NCI-H2227 treated with DMSO at 0.1 percent for 48 hours (cell line): ENCODE measurements at regions not wholly inside any gene's neighbourhood (a gene's known extent, or its start where the extent isn't known, plus 50 kb on each side); places are given as distances from the start of the nearest gene placed in this dataset.
"Not testable (repeated sequence)": the region's sequence is repeated elsewhere in the genome, so short reads cannot be mapped to it uniquely, and the experiment has no call there.

Source experiments
- DNase-seq: peaks from one replicate; lab custom pipeline; 2025; lab: John Stamatoyannopoulos, UW

DNA sequence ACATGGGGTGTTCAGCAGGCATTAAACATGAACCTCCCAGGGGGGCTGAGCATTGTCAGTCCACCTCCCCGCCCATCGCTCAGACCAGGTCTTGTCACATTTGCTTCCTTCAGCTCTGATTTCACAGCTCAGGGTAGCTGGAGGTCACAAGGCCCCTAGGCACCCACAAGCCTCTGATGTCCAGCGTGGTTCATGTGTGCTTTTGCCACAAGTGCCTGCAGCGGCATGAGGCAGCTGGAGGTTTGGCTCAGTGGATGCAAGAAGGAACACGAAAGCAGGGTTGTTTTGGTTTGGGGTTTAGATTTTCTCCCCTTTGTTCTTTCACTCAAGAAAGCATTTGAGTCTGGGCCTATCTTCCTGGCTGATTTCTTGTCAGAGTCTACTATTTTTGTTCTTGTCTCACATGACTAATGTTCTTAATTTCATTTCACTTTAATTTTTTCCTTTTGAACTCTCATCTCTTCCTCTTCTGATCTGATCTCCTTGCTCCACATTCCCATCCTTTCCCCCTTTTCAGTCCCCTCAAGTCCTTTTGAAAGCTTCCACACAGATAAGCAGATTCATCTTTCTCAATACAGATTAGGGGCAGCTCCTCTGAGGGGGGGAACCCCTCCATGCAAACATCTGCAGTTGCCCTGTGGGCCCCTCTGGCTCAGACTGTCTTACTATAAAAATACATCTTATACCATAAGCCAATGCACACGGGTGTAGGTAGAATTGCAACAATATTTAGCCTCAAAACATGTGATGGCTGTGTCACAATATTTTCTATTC, 68.1 kb upstream of the CEP85L start:
- DNase-seq, result no peak

DNA sequence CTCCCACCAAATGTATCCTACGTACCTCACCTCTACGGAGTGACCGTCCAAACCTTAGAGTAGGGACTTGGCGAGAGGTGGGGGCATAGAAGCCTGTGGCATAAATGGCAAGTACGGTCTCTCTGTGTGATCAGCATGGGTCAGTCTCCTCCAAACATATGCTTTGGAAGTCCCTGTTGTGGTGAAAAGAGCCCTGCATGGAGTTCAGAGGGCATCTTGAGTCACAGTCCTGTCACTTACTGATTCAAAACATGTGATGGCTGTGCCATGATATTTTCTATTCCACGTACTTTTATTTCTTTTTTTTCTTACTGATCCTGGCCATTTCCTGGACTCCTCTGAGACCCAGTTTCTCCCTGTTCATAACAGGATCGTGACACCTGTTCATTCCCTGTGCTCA, 67.5 kb upstream of the CEP85L start:
- DNase-seq, result no peak

DNA sequence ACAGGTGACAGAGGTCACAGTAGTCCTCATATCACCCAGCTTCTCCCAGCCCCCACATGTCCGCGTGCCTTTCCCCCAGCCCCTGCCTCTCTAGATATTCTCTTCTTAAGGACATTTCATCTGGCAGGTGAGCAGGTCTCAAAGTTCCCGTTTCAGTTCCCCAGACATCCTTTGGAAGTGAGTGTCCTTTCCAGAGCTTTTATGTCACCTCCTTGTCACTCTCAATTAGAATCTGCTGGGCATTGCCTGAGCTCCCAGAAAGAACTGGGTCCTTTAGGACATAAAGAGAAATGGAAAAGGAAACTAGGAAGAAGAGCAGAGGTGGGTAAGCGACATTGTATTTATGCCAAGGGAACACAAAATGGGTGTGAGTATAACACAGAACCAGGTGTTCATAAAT, 66.9 kb upstream of the CEP85L start:
- no peak for DNase-seq

DNA sequence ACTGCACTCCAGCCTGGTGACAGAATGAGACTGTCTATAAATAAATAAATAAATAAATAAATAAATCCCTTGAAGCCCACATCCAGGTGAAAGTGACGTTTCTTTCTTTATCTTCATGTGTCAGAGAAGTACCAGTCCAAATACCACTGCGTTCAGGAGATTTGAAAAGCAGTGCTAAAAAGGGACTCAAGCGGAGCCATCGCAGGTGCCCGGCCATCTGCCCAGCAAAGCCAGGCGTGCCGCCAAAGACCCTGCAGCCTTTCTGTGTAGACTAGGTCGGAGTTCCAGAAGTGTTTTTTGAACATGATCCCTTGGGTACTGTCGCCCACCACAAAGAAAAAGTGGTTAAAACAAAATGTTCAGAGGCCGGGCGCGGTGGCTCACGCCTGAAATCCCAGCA, 65.7 kb upstream of the CEP85L start:
- no peak for DNase-seq

DNA sequence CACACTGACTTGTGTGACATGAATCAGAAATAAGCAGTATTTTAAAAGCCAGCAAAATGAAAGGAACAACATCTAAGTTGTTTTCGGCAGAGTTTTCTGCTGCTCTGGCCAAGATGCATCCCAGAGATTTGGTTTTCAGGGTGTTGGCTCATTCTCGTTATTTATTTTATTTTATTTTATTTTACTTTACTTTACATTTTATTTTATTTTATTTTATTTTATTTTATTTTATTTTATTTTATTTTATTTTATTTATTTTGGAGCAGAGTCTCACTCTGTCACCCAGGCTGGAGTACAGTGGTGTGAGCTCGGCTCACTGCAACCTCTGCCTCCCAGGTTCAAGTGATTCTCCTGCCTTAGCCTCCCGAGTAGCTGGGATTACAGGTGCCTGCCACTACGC, 64.5 kb upstream of the CEP85L start:
- not testable (repeated sequence) for DNase-seq

- DNase-seq, result no peak
Observed at GRCh38 chr6:118715376-118715775, 64.0 kb upstream of the CEP85L start.

- no peak for DNase-seq
Observed at GRCh38 chr6:118714756-118715155, 63.4 kb upstream of the CEP85L start.

- DNase-seq, result no peak
Observed at GRCh38 chr6:118712969-118713368, 61.6 kb upstream of the CEP85L start.

DNA sequence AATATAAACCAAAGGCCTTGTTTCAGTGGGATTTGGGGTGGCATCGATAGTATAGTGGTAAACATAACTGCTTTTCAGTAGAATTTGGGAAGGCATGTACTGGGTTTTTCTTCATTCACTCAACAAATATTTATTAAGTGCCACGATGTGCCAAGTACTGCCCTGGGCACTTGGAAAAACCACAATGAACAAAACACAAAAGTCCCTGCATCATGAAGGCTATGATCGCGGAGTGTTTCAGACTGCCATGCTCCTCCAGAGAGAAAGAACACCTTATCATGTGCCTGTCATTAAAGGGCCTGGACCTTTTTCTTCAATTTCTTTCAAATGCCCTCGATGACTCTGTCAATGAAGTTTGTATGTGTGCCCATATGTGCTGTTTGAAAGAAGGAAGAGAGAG, 59.2 kb upstream of the CEP85L start:
- DNase-seq, result no peak

GRCh38 chr6:118709859-118710350, 58.5 kb upstream of the CEP85L start:
- no peak for DNase-seq

DNA sequence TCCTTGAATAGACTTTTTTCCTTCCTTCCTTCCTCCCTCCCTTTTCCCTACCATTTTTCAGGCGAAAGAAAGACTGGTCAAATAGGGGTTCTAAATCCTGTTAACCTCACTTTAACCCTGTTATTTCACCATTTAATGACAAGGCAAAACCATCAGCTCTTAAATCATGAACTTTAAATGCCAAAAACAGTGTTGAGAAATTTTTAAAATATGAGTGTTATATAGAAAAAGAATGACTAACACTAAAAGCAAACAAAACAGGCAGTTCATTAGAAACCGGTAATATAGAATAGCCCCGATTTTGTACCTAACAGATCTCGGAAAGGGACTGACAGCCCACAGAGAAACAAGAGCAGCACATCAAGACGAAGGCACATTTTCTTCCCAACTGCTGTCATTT, 57.4 kb upstream of the CEP85L start:
- DNase-seq, result no peak

- no peak for DNase-seq
Observed at GRCh38 chr6:118708055-118708454, 56.7 kb upstream of the CEP85L start.

- DNase-seq, result no peak
Observed at GRCh38 chr6:118706702-118707101, 55.3 kb upstream of the CEP85L start.

GRCh38 chr6:118705544-118706491, 54.4 kb upstream of the CEP85L start:
- no peak for DNase-seq

DNA sequence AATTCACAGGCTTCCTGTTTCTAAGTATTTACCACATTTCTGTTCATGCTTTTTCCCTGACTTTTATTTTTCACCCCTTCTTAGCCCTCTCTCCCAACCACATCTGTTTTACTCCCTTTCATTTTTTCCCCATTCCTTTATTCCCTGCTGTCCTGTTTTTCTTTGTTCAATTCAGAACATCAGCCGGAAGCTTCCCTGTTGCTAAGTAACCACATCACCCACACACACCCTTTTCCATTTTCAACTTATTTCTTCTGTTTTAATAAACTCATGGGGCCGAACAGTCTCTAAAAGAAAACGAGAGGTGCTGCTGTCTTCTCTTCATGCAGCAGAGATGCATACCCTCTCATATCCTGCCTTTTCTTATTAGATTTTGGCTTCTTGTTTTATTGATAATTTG, 53.5 kb upstream of the CEP85L start:
- no peak for DNase-seq

GRCh38 chr6:118701260-118701659, 49.9 kb upstream of the CEP85L start:
- DNase-seq, result not testable (repeated sequence)
